WTC11 (cell line): ENCODE measurements at regions not wholly inside any gene's neighbourhood (a gene's known extent, or its start where the extent isn't known, plus 50 kb on each side); places are given as distances from the start of the nearest gene placed in this dataset.

ENCODE experiments used
- TEAD4 ChIP-seq: sonication (generic); formaldehyde crosslinking; IDR thresholded peaks from 2 replicates; pipeline ENCODE4 v1.8.0; 2022; ENCODE audit warnings: mild to moderate bottlenecking, missing genetic modification reagents
- TF ChIP-seq, protein P1 (sequence below): sonication (generic); formaldehyde crosslinking; IDR thresholded peaks from 2 replicates; pipeline ENCODE4 v1.8.0; 2023; ENCODE audit warnings: missing genetic modification reagents, mild to moderate bottlenecking, borderline replicate concordance

DNA sequence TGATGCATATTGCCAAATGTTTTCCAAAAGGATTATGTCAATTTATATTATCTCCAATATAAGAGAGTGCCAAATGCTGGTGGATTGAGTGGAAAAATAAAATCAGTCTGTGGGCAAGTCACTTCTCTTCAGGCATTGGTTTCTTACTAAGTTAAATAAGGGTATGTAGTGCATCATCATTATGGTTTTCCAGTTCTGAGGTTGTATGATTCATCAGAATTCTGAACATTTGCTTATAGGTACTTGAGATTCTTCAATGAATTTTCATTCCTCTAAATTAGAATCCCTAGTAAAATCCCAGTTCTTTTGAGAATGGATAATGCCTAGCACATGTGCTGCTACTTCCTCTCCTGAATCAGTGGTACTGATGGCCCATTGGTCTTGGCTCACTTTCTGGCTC, 188.9 kb upstream of the OSR1 start:
- no peak for TF ChIP-seq TEAD4 (CRISPR knock-in tag)
- TF ChIP-seq, protein P1, sequence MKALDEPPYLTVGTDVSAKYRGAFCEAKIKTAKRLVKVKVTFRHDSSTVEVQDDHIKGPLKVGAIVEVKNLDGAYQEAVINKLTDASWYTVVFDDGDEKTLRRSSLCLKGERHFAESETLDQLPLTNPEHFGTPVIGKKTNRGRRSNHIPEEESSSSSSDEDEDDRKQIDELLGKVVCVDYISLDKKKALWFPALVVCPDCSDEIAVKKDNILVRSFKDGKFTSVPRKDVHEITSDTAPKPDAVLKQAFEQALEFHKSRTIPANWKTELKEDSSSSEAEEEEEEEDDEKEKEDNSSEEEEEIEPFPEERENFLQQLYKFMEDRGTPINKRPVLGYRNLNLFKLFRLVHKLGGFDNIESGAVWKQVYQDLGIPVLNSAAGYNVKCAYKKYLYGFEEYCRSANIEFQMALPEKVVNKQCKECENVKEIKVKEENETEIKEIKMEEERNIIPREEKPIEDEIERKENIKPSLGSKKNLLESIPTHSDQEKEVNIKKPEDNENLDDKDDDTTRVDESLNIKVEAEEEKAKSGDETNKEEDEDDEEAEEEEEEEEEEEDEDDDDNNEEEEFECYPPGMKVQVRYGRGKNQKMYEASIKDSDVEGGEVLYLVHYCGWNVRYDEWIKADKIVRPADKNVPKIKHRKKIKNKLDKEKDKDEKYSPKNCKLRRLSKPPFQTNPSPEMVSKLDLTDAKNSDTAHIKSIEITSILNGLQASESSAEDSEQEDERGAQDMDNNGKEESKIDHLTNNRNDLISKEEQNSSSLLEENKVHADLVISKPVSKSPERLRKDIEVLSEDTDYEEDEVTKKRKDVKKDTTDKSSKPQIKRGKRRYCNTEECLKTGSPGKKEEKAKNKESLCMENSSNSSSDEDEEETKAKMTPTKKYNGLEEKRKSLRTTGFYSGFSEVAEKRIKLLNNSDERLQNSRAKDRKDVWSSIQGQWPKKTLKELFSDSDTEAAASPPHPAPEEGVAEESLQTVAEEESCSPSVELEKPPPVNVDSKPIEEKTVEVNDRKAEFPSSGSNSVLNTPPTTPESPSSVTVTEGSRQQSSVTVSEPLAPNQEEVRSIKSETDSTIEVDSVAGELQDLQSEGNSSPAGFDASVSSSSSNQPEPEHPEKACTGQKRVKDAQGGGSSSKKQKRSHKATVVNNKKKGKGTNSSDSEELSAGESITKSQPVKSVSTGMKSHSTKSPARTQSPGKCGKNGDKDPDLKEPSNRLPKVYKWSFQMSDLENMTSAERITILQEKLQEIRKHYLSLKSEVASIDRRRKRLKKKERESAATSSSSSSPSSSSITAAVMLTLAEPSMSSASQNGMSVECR (CRISPR knock-in tag), result no peak
